IMR-90 (cell line): ENCODE measurements at regions not wholly inside any gene's neighbourhood (a gene's known extent, or its start where the extent isn't known, plus 50 kb on each side); places are given as distances from the start of the nearest gene placed in this dataset.
"Not testable (repeated sequence)": the region's sequence is repeated elsewhere in the genome, so short reads cannot be mapped to it uniquely, and the experiment has no call there.

Experiments used
- ATAC-seq: fragments of 200-7000 bp; cut with Tn5 transposase; 2 replicates; pipeline ENCODE4 v1.9.1; 2020; ENCODE audit warnings: low read depth, mild to moderate bottlenecking, moderate library complexity
- BruUV-seq: library from RNA; stranded (reverse); fragments of 400-500 nt; replicated peaks from 2 replicates; lab custom pipeline; 2021; lab: Mats Ljungman, UMichigan
- CTCF ChIA-PET: fragments of 300-600 bp; formaldehyde crosslinking; extraction: SDS; loops from one replicate; lab custom pipeline; 2021; ENCODE audit warnings: antibody characterized with exemption; lab: Yijun Ruan, JAX
- POLR2A ChIA-PET: fragments of 300-600 bp; sonication (Branson Sonifier 250); formaldehyde crosslinking; loops from one replicate; lab custom pipeline; 2022; ENCODE audit warnings: antibody characterized with exemption; ENCODE audit not compliant: unreplicated experiment; lab: Charles Lee
- DNase-seq: peaks from one replicate; pipeline ENCODE4 v3.0.0; 2013
- H2AFZ ChIP-seq: replicated peaks from 2 replicates; pipeline ENCODE3; 2013; ENCODE audit warnings: low read length, mild to moderate bottlenecking; ENCODE audit not compliant: poor library complexity
- H2AK5ac ChIP-seq: 2 replicates; pipeline ENCODE4 v1.6.1; 2013; ENCODE audit warnings: low read depth, low read length, inconsistent platforms
- H2AK9ac ChIP-seq: replicated peaks from 2 replicates; pipeline ENCODE3; 2013; ENCODE audit warnings: mild to moderate bottlenecking, low read depth, low read length, moderate library complexity; ENCODE audit not compliant: poor library complexity
- H2BK120ac ChIP-seq: 2 replicates; pipeline ENCODE4 v1.6.1; 2013; ENCODE audit warnings: low read depth, low read length, inconsistent platforms
- H2BK15ac ChIP-seq: 3 replicates; pipeline ENCODE4 v1.6.1; 2013; ENCODE audit warnings: low read depth, low read length, inconsistent platforms
- H2BK20ac ChIP-seq: 2 replicates; pipeline ENCODE4 v1.6.1; 2013; ENCODE audit warnings: low read depth, mild to moderate bottlenecking, inconsistent platforms, low read length, moderate library complexity
- H2BK5ac ChIP-seq: 2 replicates; pipeline ENCODE4 v1.6.1; 2013; ENCODE audit warnings: mild to moderate bottlenecking, low read depth, low read length, inconsistent platforms; ENCODE audit not compliant: poor library complexity, severe bottlenecking
- H3K14ac ChIP-seq: replicated peaks from 2 replicates; pipeline ENCODE4 v1.6.1; 2013; ENCODE audit warnings: low read depth, low read length, inconsistent platforms
- H3K18ac ChIP-seq: 2 replicates; pipeline ENCODE4 v1.6.1; 2013; ENCODE audit warnings: low read depth, low read length, control low read depth
- H3K23ac ChIP-seq: 2 replicates; pipeline ENCODE4 v1.6.1; 2013; ENCODE audit warnings: low read depth, low read length, inconsistent platforms
- H3K27ac ChIP-seq: 2 replicates; pipeline ENCODE4 v1.5.1; 2013; ENCODE audit warnings: mild to moderate bottlenecking, control low read depth, low read length; ENCODE audit not compliant: insufficient read depth
- H3K27me3 ChIP-seq: 2 replicates; pipeline ENCODE4 v1.6.1; 2013; ENCODE audit warnings: low read length; ENCODE audit not compliant: control insufficient read depth, insufficient read depth
- H3K36me3 ChIP-seq: 2 replicates; pipeline ENCODE4 v1.6.1; 2013; ENCODE audit warnings: low read length, mixed read lengths; ENCODE audit not compliant: control insufficient read depth, insufficient read depth
- H3K4ac ChIP-seq: 2 replicates; pipeline ENCODE4 v1.6.1; 2013; ENCODE audit warnings: low read depth, low read length, inconsistent platforms
- H3K4me1 ChIP-seq: 2 replicates; pipeline ENCODE4 v1.6.1; 2013; ENCODE audit warnings: low read length, mixed read lengths; ENCODE audit not compliant: control insufficient read depth, insufficient read depth
- H3K4me2 ChIP-seq: 2 replicates; pipeline ENCODE4 v1.6.1; 2013; ENCODE audit warnings: low read depth, mild to moderate bottlenecking, control low read depth, low read length, moderate library complexity
- H3K4me3 ChIP-seq: 2 replicates; pipeline ENCODE4 v1.5.1; 2013; ENCODE audit warnings: low read depth, mild to moderate bottlenecking, control low read depth, low read length, moderate library complexity; ENCODE audit not compliant: insufficient read depth
- H3K56ac ChIP-seq: 2 replicates; pipeline ENCODE4 v1.6.1; 2013; ENCODE audit warnings: low read length, inconsistent platforms; ENCODE audit not compliant: insufficient read depth; ENCODE audit errors: extremely low read depth
- H3K79me1 ChIP-seq, 2 experiments: 2 replicates each; pipeline ENCODE4 v1.6.1; 2013; ENCODE audit warnings: low read length in 2 of 2, inconsistent platforms in 1 of 2, low read depth in 1 of 2
- H3K9ac ChIP-seq: 2 replicates; pipeline ENCODE4 v1.6.1; 2013; ENCODE audit warnings: low read depth, low read length, control low read depth
- H3K9me1 ChIP-seq: 2 replicates; pipeline ENCODE4 v1.6.1; 2013; ENCODE audit warnings: low read length, inconsistent platforms; ENCODE audit not compliant: insufficient read depth
- H3K9me3 ChIP-seq: 2 replicates; pipeline ENCODE4 v1.6.1; 2013; ENCODE audit warnings: low read length; ENCODE audit not compliant: control insufficient read depth, insufficient read depth
- H4K20me1 ChIP-seq: 2 replicates; pipeline ENCODE4 v1.6.1; 2013; ENCODE audit warnings: low read length, inconsistent platforms; ENCODE audit not compliant: insufficient read depth
- H4K5ac ChIP-seq: 2 replicates; pipeline ENCODE4 v1.6.1; 2013; ENCODE audit warnings: mild to moderate bottlenecking, low read depth, low read length, control low read depth
- H4K8ac ChIP-seq, 2 experiments: 2 replicates each; pipeline ENCODE4 v1.6.1; 2013; ENCODE audit warnings: low read depth in 2 of 2, low read length in 2 of 2, control low read depth in 1 of 2, inconsistent platforms in 1 of 2
- H4K91ac ChIP-seq: 2 replicates; pipeline ENCODE4 v1.6.1; 2013; ENCODE audit warnings: low read depth, low read length, inconsistent platforms; ENCODE audit not compliant: insufficient read depth
- CEBPB ChIP-seq: IDR thresholded peaks from 2 replicates; pipeline ENCODE4 v1.6.1; 2012; ENCODE audit warnings: low read depth, low read length, improper control_type of control experiment
- MAFK ChIP-seq: IDR thresholded peaks from 2 replicates; pipeline ENCODE4 v1.6.1; 2012; ENCODE audit warnings: low read depth, low read length, improper control_type of control experiment
- MAZ ChIP-seq: IDR thresholded peaks from 2 replicates; pipeline ENCODE4 v1.6.1; 2012; ENCODE audit warnings: low read depth, mild to moderate bottlenecking, low read length, improper control_type of control experiment, moderate library complexity, borderline replicate concordance
- MXI1 ChIP-seq: IDR thresholded peaks from 2 replicates; pipeline ENCODE4 v1.6.1; 2012; ENCODE audit warnings: low read depth, mild to moderate bottlenecking, low read length, moderate library complexity, borderline replicate concordance
- NFE2L2 ChIP-seq: fragments of 150-350 bp; IDR thresholded peaks from 2 replicates; pipeline ENCODE4 v1.6.1; 2016; ENCODE audit warnings: low read depth, mild to moderate bottlenecking, low read length
- POLR2A ChIP-seq: IDR thresholded peaks from 2 replicates; pipeline ENCODE4 v1.6.1; 2012; ENCODE audit warnings: mild to moderate bottlenecking, low read depth, low read length
- RCOR1 ChIP-seq: IDR thresholded peaks from 2 replicates; pipeline ENCODE4 v1.6.1; 2012; ENCODE audit warnings: mild to moderate bottlenecking, low read length, improper control_type of control experiment; ENCODE audit not compliant: insufficient replicate concordance
- WGBS, 2 experiments: methylation state at CpG; one replicate each; pipeline versions ENCODE4 v1.1.5 to v1.1.7; 2013; ENCODE audit warnings: missing lambda C conversion rate in 2 of 2; ENCODE audit not compliant: insufficient read length in 1 of 2; ENCODE audit errors: extremely low coverage in 2 of 2; 5-methylcytosine and 5-hydroxymethylcytosine counted together
- dilution Hi-C: fragments of 300-500 bp; cut with HindIII; formaldehyde crosslinking; loops from one replicate; pipeline ENCODE4 v1.14.3; 2018; ENCODE audit warnings: low sequenced_read_pairs; ENCODE audit not compliant: unreplicated experiment
- in situ Hi-C: fragments of 300-500 bp; cut with MboI; formaldehyde crosslinking; loops from 3 replicates; pipeline ENCODE4 v1.14.3; 2019; ENCODE audit warnings: low sequenced_read_pairs, inconsistent platforms, mixed read lengths
- intact Hi-C: fragments of 100-400 bp; cut with micrococcal nuclease; formaldehyde crosslinking; loops from 2 replicates; pipeline ENCODE4 v1.10.0; 2022

- no peaks in the 10 kb centered on the region for H3K36me3 ChIP-seq
- H3K79me1 ChIP-seq: no peaks in the 10 kb centered on the region
- no peak overlapping the region for H3K18ac ChIP-seq
- no peak overlapping the region for H4K5ac ChIP-seq
- no peak overlapping the region for H3K4me3 ChIP-seq
- no peaks in the 10 kb centered on the region for H3K27me3 ChIP-seq
- no peak overlapping the region for H2AFZ ChIP-seq
- DNase-seq (no peak), ATAC-seq (no peak)
- ChIA-PET POLR2A (no interaction called here), CTCF (interaction anchor here (2.3 kb wide), 1 partner anchor 13 kb away, joined by 8 read pairs; no protein-coding TSS in a partner anchor)
- H3K4me1 ChIP-seq: peaks cover 4% of the 10 kb centered on the region
- no peak overlapping the region for H3K27ac ChIP-seq
- no peak overlapping the region for H2BK5ac ChIP-seq
- BruUV-seq: no TSS peak
- no peak overlapping the region for H2AK5ac ChIP-seq
- in situ Hi-C loops (no loop called here), intact Hi-C loops (no loop called here), dilution Hi-C loops (no loop called here)
- peaks cover 2% of the 10 kb centered on the region; the same call in 1 of the 2 replicates for H3K9me1 ChIP-seq
- no peak overlapping the region for H4K8ac ChIP-seq
- H3K9ac ChIP-seq: no peak overlapping the region
- H3K9me3 ChIP-seq: no peaks in the 10 kb centered on the region; the same call in 1 of the 2 replicates
- TF ChIP-seq NFE2L2 (no peak), MAZ (no peak), RCOR1 (no peak), POLR2A (no peak), CEBPB (no peak), MAFK (no peak), MXI1 (no peak)
- no peak overlapping the region for H3K14ac ChIP-seq
- H2AK9ac ChIP-seq: no peak overlapping the region
- H2BK20ac ChIP-seq: no peak overlapping the region
- no peak overlapping the region for H2BK15ac ChIP-seq
- no peaks in the 10 kb centered on the region for H4K20me1 ChIP-seq
- H4K91ac ChIP-seq: no peak overlapping the region
- H3K23ac ChIP-seq: no peak overlapping the region
- no peak overlapping the region for H3K56ac ChIP-seq
- H2BK120ac ChIP-seq: no peak overlapping the region
- no CpG with 5 or more reads among the region's 4 CpGs for WGBS, 2 experiments
- no peak overlapping the region for H3K4ac ChIP-seq
- no peak overlapping the region for H3K4me2 ChIP-seq
Measured at GRCh38 chr12:80015660-80016059, 80.8 kb upstream of the PPP1R12A start.

- H3K9me1 ChIP-seq, H3K27ac ChIP-seq, H4K8ac ChIP-seq, CTCF ChIA-PET, H3K4ac ChIP-seq, H3K79me1 ChIP-seq, H3K56ac ChIP-seq, H2AFZ ChIP-seq, dilution Hi-C loops, H2AK5ac ChIP-seq, H4K5ac ChIP-seq, BruUV-seq, H3K23ac ChIP-seq, H3K4me1 ChIP-seq, H3K4me3 ChIP-seq, in situ Hi-C loops, H2BK120ac ChIP-seq, H2BK15ac ChIP-seq, H2BK20ac ChIP-seq, H3K4me2 ChIP-seq, intact Hi-C loops, H2BK5ac ChIP-seq, H3K9ac ChIP-seq, H3K9me3 ChIP-seq, ATAC-seq, H3K18ac ChIP-seq, DNase-seq, H3K27me3 ChIP-seq, H3K14ac ChIP-seq, H4K20me1 ChIP-seq, H3K36me3 ChIP-seq, POLR2A ChIA-PET, H2AK9ac ChIP-seq, H4K91ac ChIP-seq: not testable (repeated sequence)
Measured at GRCh38 chr12:80003744-80004143, 68.8 kb upstream of the PPP1R12A start.
